HCT116 (cell line): ENCODE measurements at regions not wholly inside any gene's neighbourhood (a gene's known extent, or its start where the extent isn't known, plus 50 kb on each side); places are given as distances from the start of the nearest gene placed in this dataset.

Experiments used
- ATAC-seq: fragments of 200-7000 bp; cut with Tn5 transposase; 2 replicates; pipeline ENCODE4 v1.9.1; 2020; ENCODE audit warnings: mild to moderate bottlenecking, moderate library complexity
- BruUV-seq: library from RNA; stranded (reverse); fragments of 400-500 nt; replicated peaks from 2 replicates; lab custom pipeline; 2021; lab: Mats Ljungman, UMichigan
- CTCF ChIA-PET: fragments of 300-600 bp; sonication (Branson Sonifier 250); formaldehyde crosslinking; loops from one replicate; lab custom pipeline; 2021; ENCODE audit warnings: antibody characterized with exemption; lab: Charles Lee
- POLR2A ChIA-PET: fragments of 300-600, 350-600 bp; sonication (Branson Sonifier 250); formaldehyde crosslinking; loops from one replicate; lab custom pipeline; 2021; ENCODE audit warnings: antibody characterized with exemption; lab: Charles Lee
- RAD21 ChIA-PET, 2 experiments: fragments of 300-600 bp; sonication (Branson Sonifier 250); formaldehyde crosslinking; loops; one replicate each; lab custom pipeline; 2023; ENCODE audit warnings: low total read pairs in 2 of 2; ENCODE audit not compliant: uncharacterized antibody in 2 of 2, unreplicated experiment in 2 of 2, low non-redundant PET in 1 of 2; lab: Charles Lee
- DNase-seq: peaks from one replicate; pipeline ENCODE4 v3.0.0-alpha.2; 2010; ENCODE audit warnings: low read depth, low spot score
- H2AFZ ChIP-seq: fragments of 200-600 bp; shearing (Covaris generic), sonication (generic); 2 replicates; pipeline ENCODE4 v1.6.1; 2017; ENCODE audit warnings: low read depth, mixed run types, mixed read lengths, antibody characterized with exemption, low read length; ENCODE audit not compliant: poor library complexity, severe bottlenecking
- H3K27ac ChIP-seq: 2 replicates; pipeline ENCODE4 v1.5.1; 2012; ENCODE audit warnings: low read depth, low read length
- H3K27me3 ChIP-seq: fragments of 200-600 bp; sonication (generic); 2 replicates; pipeline ENCODE4 v1.6.1; 2016; ENCODE audit warnings: mixed run types, low read length, mixed read lengths; ENCODE audit not compliant: insufficient read depth
- H3K36me3 ChIP-seq, 2 experiments: fragments of 200-500 bp in 1 of 2; fragments of 200-600 bp in 1 of 2; sonication (Bioruptor generic) in 1 of 2; sonication (generic) in 1 of 2; 2 replicates each; pipeline versions ENCODE4 v1.5.1 to v1.6.1; 2014 to 2016; ENCODE audit warnings: low read length in 2 of 2, inconsistent platforms in 1 of 2, mixed read lengths in 1 of 2, mixed run types in 1 of 2; ENCODE audit not compliant: insufficient read depth in 2 of 2, control insufficient read depth in 1 of 2
- H3K4me1 ChIP-seq, 2 experiments: fragments of 200-600 bp in 1 of 2; sonication (generic) in 1 of 2; 2 replicates each; pipeline versions ENCODE4 v1.5.1 to v1.6.1; 2012 to 2017; ENCODE audit warnings: low read length in 2 of 2, inconsistent platforms in 1 of 2, mild to moderate bottlenecking in 1 of 2, mixed read lengths in 1 of 2, mixed run types in 1 of 2, moderate library complexity in 1 of 2; ENCODE audit not compliant: insufficient read depth in 2 of 2, control insufficient read depth in 1 of 2
- H3K4me2 ChIP-seq: fragments of 200-600 bp; sonication (generic); 2 replicates; pipeline ENCODE4 v1.6.1; 2017; ENCODE audit warnings: mixed run types, low read length, mixed read lengths
- H3K4me3 ChIP-seq, 2 experiments: fragments of 200-600 bp in 1 of 2; sonication (generic) in 1 of 2; replicated peaks in 1 of 2; 2 replicates each; pipeline ENCODE4 v1.5.1; 2011 to 2016; ENCODE audit warnings: low read length in 2 of 2, control low read depth in 1 of 2, low read depth in 1 of 2, mild to moderate bottlenecking in 1 of 2, mixed read lengths in 1 of 2, mixed run types in 1 of 2
- H3K79me2 ChIP-seq: fragments of 200-600 bp; sonication (generic); 2 replicates; pipeline ENCODE4 v1.6.1; 2017; ENCODE audit warnings: mild to moderate bottlenecking, mixed run types, low read length, moderate library complexity, mixed read lengths; ENCODE audit not compliant: insufficient read depth
- H3K9ac ChIP-seq: fragments of 200-600 bp; sonication (generic); 2 replicates; pipeline ENCODE4 v1.6.1; 2016; ENCODE audit warnings: low read length, mixed read lengths
- H3K9me2 ChIP-seq: fragments of 200-600 bp; sonication (generic), shearing (Covaris generic); 2 replicates; pipeline ENCODE4 v1.6.1; 2017; ENCODE audit warnings: mixed run types, mild to moderate bottlenecking, moderate library complexity; ENCODE audit not compliant: insufficient read depth
- H3K9me3 ChIP-seq, 2 experiments: fragments of 200-500 bp in 1 of 2; fragments of 200-600 bp in 1 of 2; sonication (Bioruptor generic) in 1 of 2; sonication (generic) in 1 of 2; 2 replicates each; pipeline ENCODE4 v1.6.1; 2014 to 2017; ENCODE audit warnings: low read length in 2 of 2, mixed read lengths in 2 of 2, inconsistent platforms in 1 of 2, low read depth in 1 of 2, mild to moderate bottlenecking in 1 of 2, mixed run types in 1 of 2, moderate library complexity in 1 of 2; ENCODE audit not compliant: control insufficient read depth in 1 of 2, insufficient read depth in 1 of 2
- H4K20me1 ChIP-seq: fragments of 200-600 bp; sonication (generic), shearing (Covaris generic); 2 replicates; pipeline ENCODE4 v1.6.1; 2017; ENCODE audit warnings: mixed run types, mild to moderate bottlenecking, moderate library complexity; ENCODE audit not compliant: insufficient read depth
- CBX3 ChIP-seq: IDR thresholded peaks from 2 replicates; pipeline ENCODE4 v1.6.1; 2012; ENCODE audit warnings: low read depth
- CEBPB ChIP-seq: IDR thresholded peaks from 2 replicates; pipeline ENCODE4 v1.6.1; 2012; ENCODE audit warnings: low read depth
- EGR1 ChIP-seq: IDR thresholded peaks from 2 replicates; pipeline ENCODE4 v1.6.1; 2012; ENCODE audit warnings: low read depth
- ELF1 ChIP-seq: IDR thresholded peaks from 2 replicates; pipeline ENCODE4 v1.6.1; 2012; ENCODE audit warnings: low read depth, borderline replicate concordance
- EZH2 ChIP-seq: fragments of 200-600 bp; sonication (generic); IDR thresholded peaks from 2 replicates; pipeline ENCODE4 v1.6.1; 2017; ENCODE audit warnings: antibody characterized with exemption, mixed run types
- EZH2phosphoT487 ChIP-seq: fragments of 200-600 bp; IDR thresholded peaks from 2 replicates; pipeline ENCODE4 v1.6.1; 2018; ENCODE audit warnings: antibody characterized with exemption, borderline replicate concordance
- FOSL1 ChIP-seq: IDR thresholded peaks from 2 replicates; pipeline ENCODE4 v1.6.1; 2012; ENCODE audit warnings: low read depth
- JUND ChIP-seq: IDR thresholded peaks from 2 replicates; pipeline ENCODE4 v1.6.1; 2012
- POLR2A ChIP-seq: IDR thresholded peaks from 2 replicates; pipeline ENCODE4 v1.7.0; 2011; ENCODE audit warnings: borderline replicate concordance; ENCODE audit not compliant: insufficient read depth, insufficient read length; ENCODE audit errors: extremely low read depth
- POLR2AphosphoS5 ChIP-seq: IDR thresholded peaks from 2 replicates; pipeline ENCODE4 v1.6.1; 2011; ENCODE audit warnings: mild to moderate bottlenecking, low read depth, low read length, moderate library complexity
- RAD21 ChIP-seq: IDR thresholded peaks from 2 replicates; pipeline ENCODE4 v1.6.1; 2012; ENCODE audit warnings: low read depth, mild to moderate bottlenecking
- SIN3A ChIP-seq: IDR thresholded peaks from 2 replicates; pipeline ENCODE4 v1.6.1; 2012; ENCODE audit warnings: low read depth
- SP1 ChIP-seq: IDR thresholded peaks from 2 replicates; pipeline ENCODE4 v1.6.1; 2012; ENCODE audit warnings: low read depth
- SRF ChIP-seq: IDR thresholded peaks from 2 replicates; pipeline ENCODE4 v1.6.1; 2012; ENCODE audit warnings: low read depth
- TCF7L2 ChIP-seq: IDR thresholded peaks from 2 replicates; pipeline ENCODE4 v1.7.0; 2011; ENCODE audit warnings: borderline replicate concordance, inconsistent platforms; ENCODE audit not compliant: insufficient read depth, insufficient read length; ENCODE audit errors: extremely low read depth
- YY1 ChIP-seq: IDR thresholded peaks from 2 replicates; pipeline ENCODE4 v1.6.1; 2011; ENCODE audit warnings: low read length, low read depth, moderate library complexity, mild to moderate bottlenecking; ENCODE audit not compliant: insufficient replicate concordance; ENCODE audit errors: extremely low read depth
- ZFX ChIP-seq: fragments of 450-650 bp; IDR thresholded peaks from 2 replicates; pipeline ENCODE4 v1.6.1; 2017
- ZNF274 ChIP-seq: fragments of 200-500 bp; sonication (Bioruptor generic); IDR thresholded peaks from 2 replicates; pipeline ENCODE4 v1.6.1; 2014; ENCODE audit warnings: mild to moderate bottlenecking, low read depth, low read length, inconsistent platforms
- intact Hi-C: fragments of 100-400 bp; cut with micrococcal nuclease; formaldehyde crosslinking; loops from 2 replicates; pipeline ENCODE4 v1.10.0; 2022
- TF ChIP-seq, protein P1 (sequence below): IDR thresholded peaks from 2 replicates; pipeline ENCODE4 v1.6.1; 2012
- TF ChIP-seq, protein P2 (sequence below): IDR thresholded peaks from 2 replicates; pipeline ENCODE4 v1.6.1; 2011; ENCODE audit warnings: mild to moderate bottlenecking, low read length, moderate library complexity; ENCODE audit not compliant: insufficient replicate concordance; ENCODE audit errors: extremely low read depth
- TF ChIP-seq, protein P3 (sequence below): IDR thresholded peaks from 2 replicates; pipeline ENCODE4 v1.6.1; 2012; ENCODE audit warnings: low read depth
- TF ChIP-seq, protein P4 (sequence below): IDR thresholded peaks from 2 replicates; pipeline ENCODE4 v1.6.1; 2012

DNA sequence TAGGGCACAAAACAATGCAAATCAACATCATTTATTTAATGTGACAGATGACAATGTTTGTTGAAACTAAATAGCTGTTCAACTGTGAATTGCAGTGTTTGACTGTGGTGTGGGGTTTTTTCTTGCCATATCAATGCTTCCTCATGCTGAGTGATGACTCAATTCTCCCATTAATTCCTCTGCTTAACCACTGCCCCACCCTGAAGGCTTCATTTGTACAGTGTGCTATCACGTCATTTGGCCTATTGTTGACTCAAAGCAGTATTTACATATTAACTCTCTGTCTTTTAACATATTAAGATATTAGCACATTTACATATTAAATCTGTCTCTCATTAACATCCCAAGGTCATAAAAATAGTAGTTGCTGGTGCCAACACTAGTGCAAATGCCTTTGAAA, 164.8 kb upstream of the NRXN3 start:
- DNase-seq (peak; percentile 81), ATAC-seq (peak; percentile 77)
- Histone ChIP-seq H3K4me2 (peak overlapping the region; percentile 51), H3K9me2 (no peaks in the 10 kb centered on the region), H3K4me3 (no peak overlapping the region), H4K20me1 (no peaks in the 10 kb centered on the region), H3K9me3 (0 out of 4 replicates have a peak, but pooled peaks cover 0 to 3% of the 10 kb centered on the region in 2 experiments), H3K27me3 (no peaks in the 10 kb centered on the region), H3K27ac (no peak overlapping the region), H3K4me1 (peaks cover 0 to 19% of the 10 kb centered on the region in 2 experiments; a peak in 2 of 4 replicates), H2AFZ (no peak overlapping the region), H3K36me3 (no peaks in the 10 kb centered on the region; a peak in 1 of 4 replicates), H3K79me2 (no peaks in the 10 kb centered on the region), H3K9ac (no peak overlapping the region)
- RAD21 ChIA-PET: no interaction called here
- CTCF ChIA-PET: no interaction called here
- intact Hi-C loops: no loop called here
- no TSS peak for BruUV-seq
- POLR2A ChIA-PET: no interaction called here
- TF ChIP-seq, protein P1, sequence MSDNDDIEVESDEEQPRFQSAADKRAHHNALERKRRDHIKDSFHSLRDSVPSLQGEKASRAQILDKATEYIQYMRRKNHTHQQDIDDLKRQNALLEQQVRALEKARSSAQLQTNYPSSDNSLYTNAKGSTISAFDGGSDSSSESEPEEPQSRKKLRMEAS: no peak
- TF ChIP-seq SRF (0 out of 2 replicates have a peak, but pooled peaks have one; percentile 39), JUND (peak; percentile 87), CBX3 (peak; percentile 79), FOSL1 (peak; percentile 89), EZH2 (no peak), ELF1 (peak; percentile 35), CEBPB (0 out of 2 replicates have a peak, but pooled peaks have one; percentile 23), SIN3A (no peak), POLR2AphosphoS5 (peak; percentile 50; the same call in 1 of the 2 replicates), POLR2A (no peak), ZNF274 (no peak), YY1 (no peak), TCF7L2 (no peak), ZFX (no peak), SP1 (peak; percentile 71), EGR1 (no peak), EZH2phosphoT487 (no peak), RAD21 (no peak)
- TF ChIP-seq, protein P2, sequence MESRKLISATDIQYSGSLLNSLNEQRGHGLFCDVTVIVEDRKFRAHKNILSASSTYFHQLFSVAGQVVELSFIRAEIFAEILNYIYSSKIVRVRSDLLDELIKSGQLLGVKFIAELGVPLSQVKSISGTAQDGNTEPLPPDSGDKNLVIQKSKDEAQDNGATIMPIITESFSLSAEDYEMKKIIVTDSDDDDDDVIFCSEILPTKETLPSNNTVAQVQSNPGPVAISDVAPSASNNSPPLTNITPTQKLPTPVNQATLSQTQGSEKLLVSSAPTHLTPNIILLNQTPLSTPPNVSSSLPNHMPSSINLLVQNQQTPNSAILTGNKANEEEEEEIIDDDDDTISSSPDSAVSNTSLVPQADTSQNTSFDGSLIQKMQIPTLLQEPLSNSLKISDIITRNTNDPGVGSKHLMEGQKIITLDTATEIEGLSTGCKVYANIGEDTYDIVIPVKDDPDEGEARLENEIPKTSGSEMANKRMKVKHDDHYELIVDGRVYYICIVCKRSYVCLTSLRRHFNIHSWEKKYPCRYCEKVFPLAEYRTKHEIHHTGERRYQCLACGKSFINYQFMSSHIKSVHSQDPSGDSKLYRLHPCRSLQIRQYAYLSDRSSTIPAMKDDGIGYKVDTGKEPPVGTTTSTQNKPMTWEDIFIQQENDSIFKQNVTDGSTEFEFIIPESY: no peak
- TF ChIP-seq, protein P3, sequence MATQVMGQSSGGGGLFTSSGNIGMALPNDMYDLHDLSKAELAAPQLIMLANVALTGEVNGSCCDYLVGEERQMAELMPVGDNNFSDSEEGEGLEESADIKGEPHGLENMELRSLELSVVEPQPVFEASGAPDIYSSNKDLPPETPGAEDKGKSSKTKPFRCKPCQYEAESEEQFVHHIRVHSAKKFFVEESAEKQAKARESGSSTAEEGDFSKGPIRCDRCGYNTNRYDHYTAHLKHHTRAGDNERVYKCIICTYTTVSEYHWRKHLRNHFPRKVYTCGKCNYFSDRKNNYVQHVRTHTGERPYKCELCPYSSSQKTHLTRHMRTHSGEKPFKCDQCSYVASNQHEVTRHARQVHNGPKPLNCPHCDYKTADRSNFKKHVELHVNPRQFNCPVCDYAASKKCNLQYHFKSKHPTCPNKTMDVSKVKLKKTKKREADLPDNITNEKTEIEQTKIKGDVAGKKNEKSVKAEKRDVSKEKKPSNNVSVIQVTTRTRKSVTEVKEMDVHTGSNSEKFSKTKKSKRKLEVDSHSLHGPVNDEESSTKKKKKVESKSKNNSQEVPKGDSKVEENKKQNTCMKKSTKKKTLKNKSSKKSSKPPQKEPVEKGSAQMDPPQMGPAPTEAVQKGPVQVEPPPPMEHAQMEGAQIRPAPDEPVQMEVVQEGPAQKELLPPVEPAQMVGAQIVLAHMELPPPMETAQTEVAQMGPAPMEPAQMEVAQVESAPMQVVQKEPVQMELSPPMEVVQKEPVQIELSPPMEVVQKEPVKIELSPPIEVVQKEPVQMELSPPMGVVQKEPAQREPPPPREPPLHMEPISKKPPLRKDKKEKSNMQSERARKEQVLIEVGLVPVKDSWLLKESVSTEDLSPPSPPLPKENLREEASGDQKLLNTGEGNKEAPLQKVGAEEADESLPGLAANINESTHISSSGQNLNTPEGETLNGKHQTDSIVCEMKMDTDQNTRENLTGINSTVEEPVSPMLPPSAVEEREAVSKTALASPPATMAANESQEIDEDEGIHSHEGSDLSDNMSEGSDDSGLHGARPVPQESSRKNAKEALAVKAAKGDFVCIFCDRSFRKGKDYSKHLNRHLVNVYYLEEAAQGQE: no peak
- TF ChIP-seq, protein P4, sequence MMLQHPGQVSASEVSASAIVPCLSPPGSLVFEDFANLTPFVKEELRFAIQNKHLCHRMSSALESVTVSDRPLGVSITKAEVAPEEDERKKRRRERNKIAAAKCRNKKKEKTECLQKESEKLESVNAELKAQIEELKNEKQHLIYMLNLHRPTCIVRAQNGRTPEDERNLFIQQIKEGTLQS: 0 out of 2 replicates have a peak, but pooled peaks have one; percentile 50
